WTC11 (cell line): ENCODE measurements at regions not wholly inside any gene's neighbourhood (a gene's known extent, or its start where the extent isn't known, plus 50 kb on each side); places are given as distances from the start of the nearest gene placed in this dataset.

Source experiments
- ATF3 ChIP-seq: sonication (generic); formaldehyde crosslinking; conservative IDR thresholded peaks from 2 replicates; pipeline ENCODE4 v1.8.1; 2022; ENCODE audit warnings: mild to moderate bottlenecking, missing genetic modification reagents
- E2F1 ChIP-seq: sonication (generic); formaldehyde crosslinking; IDR thresholded peaks from 2 replicates; pipeline ENCODE4 v1.8.0; 2022; ENCODE audit warnings: mild to moderate bottlenecking, missing genetic modification reagents
- GTF2I ChIP-seq: fragments of 250-450 bp; sonication (Bioruptor Pico); conservative IDR thresholded peaks from 2 replicates; pipeline ENCODE4 v1.4.0; 2021; ENCODE audit warnings: mild to moderate bottlenecking
- NR2C2 ChIP-seq: sonication (generic); formaldehyde crosslinking; IDR thresholded peaks from 2 replicates; pipeline ENCODE4 v1.8.0; 2022; ENCODE audit warnings: mild to moderate bottlenecking, missing genetic modification reagents
- TF ChIP-seq, protein P1 (sequence below): fragments of 200-600 bp; IDR thresholded peaks from 2 replicates; pipeline ENCODE4 v1.8.0; 2022; ENCODE audit warnings: antibody characterized with exemption

- TF ChIP-seq, protein P1, sequence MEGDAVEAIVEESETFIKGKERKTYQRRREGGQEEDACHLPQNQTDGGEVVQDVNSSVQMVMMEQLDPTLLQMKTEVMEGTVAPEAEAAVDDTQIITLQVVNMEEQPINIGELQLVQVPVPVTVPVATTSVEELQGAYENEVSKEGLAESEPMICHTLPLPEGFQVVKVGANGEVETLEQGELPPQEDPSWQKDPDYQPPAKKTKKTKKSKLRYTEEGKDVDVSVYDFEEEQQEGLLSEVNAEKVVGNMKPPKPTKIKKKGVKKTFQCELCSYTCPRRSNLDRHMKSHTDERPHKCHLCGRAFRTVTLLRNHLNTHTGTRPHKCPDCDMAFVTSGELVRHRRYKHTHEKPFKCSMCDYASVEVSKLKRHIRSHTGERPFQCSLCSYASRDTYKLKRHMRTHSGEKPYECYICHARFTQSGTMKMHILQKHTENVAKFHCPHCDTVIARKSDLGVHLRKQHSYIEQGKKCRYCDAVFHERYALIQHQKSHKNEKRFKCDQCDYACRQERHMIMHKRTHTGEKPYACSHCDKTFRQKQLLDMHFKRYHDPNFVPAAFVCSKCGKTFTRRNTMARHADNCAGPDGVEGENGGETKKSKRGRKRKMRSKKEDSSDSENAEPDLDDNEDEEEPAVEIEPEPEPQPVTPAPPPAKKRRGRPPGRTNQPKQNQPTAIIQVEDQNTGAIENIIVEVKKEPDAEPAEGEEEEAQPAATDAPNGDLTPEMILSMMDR, result no peak
- no peak for TF ChIP-seq ATF3
- no peak for TF ChIP-seq GTF2I (CRISPR knock-in tag)
- no peak for TF ChIP-seq E2F1 (CRISPR knock-in tag)
- no peak for TF ChIP-seq NR2C2 (CRISPR knock-in tag)
These were observed 100.2 kb downstream of the GGTLC2 start for GRCh38 chr22:22744412-22745224.
